CD8-positive, alpha-beta memory T cell (primary cell): ENCODE measurements at regions not wholly inside any gene's neighbourhood (a gene's known extent, or its start where the extent isn't known, plus 50 kb on each side); places are given as distances from the start of the nearest gene placed in this dataset.
"Not testable (repeated sequence)": the region's sequence is repeated elsewhere in the genome, so short reads cannot be mapped to it uniquely, and the experiment has no call there.

ENCODE experiments used
- CTCF ChIA-PET: fragments of 350-600 bp; sonication (Branson Sonifier 250); formaldehyde crosslinking; loops from one replicate; lab custom pipeline; 2021; ENCODE audit warnings: antibody characterized with exemption; lab: Charles Lee
- POLR2A ChIA-PET: fragments of 350-600 bp; sonication (Branson Sonifier 250); formaldehyde crosslinking; loops from one replicate; lab custom pipeline; 2021; ENCODE audit warnings: antibody characterized with exemption; lab: Charles Lee
- DNase-seq, 5 donors: peaks; one replicate each; pipeline versions ENCODE4 v3.0.0 to v3.0.0-alpha.2; 2020 to 2022; ENCODE audit warnings: mixed read lengths in 1 of 5
- H3K27ac ChIP-seq: one replicate; pipeline ENCODE4 v1.7.0; 2013; ENCODE audit warnings: low read depth, mild to moderate bottlenecking, low read length, moderate library complexity
- H3K27me3 ChIP-seq: 2 replicates; pipeline ENCODE4 v1.7.0; 2013; ENCODE audit warnings: low read length, mild to moderate bottlenecking; ENCODE audit not compliant: insufficient read depth, poor library complexity, severe bottlenecking
- H3K36me3 ChIP-seq: 2 replicates; pipeline ENCODE4 v1.7.0; 2013; ENCODE audit warnings: mild to moderate bottlenecking, low read length, moderate library complexity; ENCODE audit not compliant: insufficient read depth
- H3K4me1 ChIP-seq: 2 replicates; pipeline ENCODE4 v1.7.0; 2013; ENCODE audit warnings: mild to moderate bottlenecking, low read length, moderate library complexity; ENCODE audit not compliant: insufficient read depth
- H3K4me3 ChIP-seq: 2 replicates; pipeline ENCODE4 v1.7.0; 2013; ENCODE audit warnings: mild to moderate bottlenecking, low read length
- H3K9me3 ChIP-seq: 2 replicates; pipeline ENCODE4 v1.7.0; 2013; ENCODE audit warnings: mild to moderate bottlenecking, low read length
- H3K27ac Mint-ChIP-seq, 8 donors: one replicate each; pipeline ENCODE4 v1.8.0; 2020 to 2021; ENCODE audit warnings: mixed read lengths in 8 of 8, mild to moderate bottlenecking in 6 of 8, inconsistent platforms in 3 of 8, moderate library complexity in 3 of 8
- H3K27me3 Mint-ChIP-seq, 2 donors: one replicate each; pipeline ENCODE4 v1.8.0; 2020 to 2021; ENCODE audit warnings: mixed read lengths in 2 of 2, mild to moderate bottlenecking in 1 of 2, moderate library complexity in 1 of 2
- H3K36me3 Mint-ChIP-seq, 3 donors: one replicate each; pipeline ENCODE4 v1.8.0; 2020 to 2021; ENCODE audit warnings: mixed read lengths in 3 of 3, inconsistent platforms in 1 of 3, mild to moderate bottlenecking in 1 of 3
- H3K4me1 Mint-ChIP-seq, 3 donors: one replicate each; pipeline ENCODE4 v1.8.0; 2020 to 2021; ENCODE audit warnings: mixed read lengths in 3 of 3, inconsistent platforms in 1 of 3, mild to moderate bottlenecking in 1 of 3
- H3K4me3 Mint-ChIP-seq, 7 donors: one replicate each; pipeline ENCODE4 v1.8.0; 2020 to 2021; ENCODE audit warnings: mixed read lengths in 7 of 7, mild to moderate bottlenecking in 6 of 7, moderate library complexity in 4 of 7, inconsistent platforms in 2 of 7
- H3K9me3 Mint-ChIP-seq, 5 donors: one replicate each; pipeline ENCODE4 v1.8.0; 2020 to 2022; ENCODE audit warnings: mixed read lengths in 5 of 5, mild to moderate bottlenecking in 3 of 5, moderate library complexity in 2 of 5, inconsistent platforms in 1 of 5

DNA sequence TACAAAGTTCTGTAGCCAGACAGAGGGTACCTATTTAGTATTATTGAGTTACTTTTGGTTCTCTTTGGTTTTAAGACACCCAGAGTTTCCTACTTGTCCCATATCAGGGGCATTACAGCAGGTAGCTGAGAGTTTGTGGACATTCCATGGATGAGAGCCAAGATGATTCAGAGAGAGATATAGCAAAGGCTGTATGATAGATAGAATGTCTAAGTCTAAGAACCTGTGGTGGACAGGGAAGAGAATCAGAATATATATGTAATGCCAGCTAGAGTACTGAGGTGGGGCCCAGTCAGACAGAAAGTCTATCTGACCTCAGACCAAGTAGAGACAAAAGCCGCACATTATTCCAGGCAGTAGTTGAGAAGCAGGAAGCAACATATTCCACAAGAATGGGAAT lies 471.8 kb upstream of the CHD1 start:
- DNase-seq, H3K9me3 ChIP-seq, CTCF ChIA-PET, H3K27me3 ChIP-seq, H3K9me3 Mint-ChIP-seq, H3K36me3 ChIP-seq, H3K27ac Mint-ChIP-seq, H3K4me1 Mint-ChIP-seq, H3K4me3 ChIP-seq, H3K4me1 ChIP-seq, H3K4me3 Mint-ChIP-seq, H3K36me3 Mint-ChIP-seq, H3K27me3 Mint-ChIP-seq, POLR2A ChIA-PET, H3K27ac ChIP-seq: not testable (repeated sequence)

DNA sequence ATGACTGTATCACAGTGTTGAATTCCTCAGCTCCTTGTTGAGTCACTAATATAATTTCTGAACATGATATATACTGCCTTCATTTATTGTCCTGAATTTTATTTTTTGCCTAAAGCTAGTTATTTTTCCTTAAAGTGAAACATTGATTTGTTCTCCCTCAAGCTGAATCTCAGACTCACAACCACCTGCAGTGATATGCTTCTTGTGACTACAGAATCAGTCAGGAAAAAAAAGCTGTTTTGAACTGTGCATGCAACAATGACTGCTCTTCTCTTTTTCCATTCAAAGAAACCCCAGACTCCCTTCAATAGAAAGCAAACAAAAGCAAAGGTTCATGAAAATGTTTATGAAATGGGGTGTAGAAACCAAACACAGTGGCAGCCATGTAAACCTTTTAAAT lies 470.2 kb upstream of the CHD1 start:
- DNase-seq, result no peak
- no peak overlapping the region for H3K27ac ChIP-seq
- no peaks in the 10 kb centered on the region for H3K36me3 ChIP-seq
- Mint-ChIP-seq H3K9me3 (peaks cover 3 to 8% (median 4%) of the 10 kb centered on the region in 5 donors), H3K4me3 (no peak overlapping the region), H3K4me1 (no peaks in the 10 kb centered on the region), H3K27ac (no peak overlapping the region), H3K36me3 (no peaks in the 10 kb centered on the region), H3K27me3 (peaks cover 0 to 4% of the 10 kb centered on the region in 2 donors)
- ChIA-PET CTCF (no interaction called here), POLR2A (no interaction called here)
- no peaks in the 10 kb centered on the region for H3K27me3 ChIP-seq
- H3K9me3 ChIP-seq, result no peaks in the 10 kb centered on the region
- H3K4me3 ChIP-seq, result no peak overlapping the region
- H3K4me1 ChIP-seq, result no peaks in the 10 kb centered on the region

DNA sequence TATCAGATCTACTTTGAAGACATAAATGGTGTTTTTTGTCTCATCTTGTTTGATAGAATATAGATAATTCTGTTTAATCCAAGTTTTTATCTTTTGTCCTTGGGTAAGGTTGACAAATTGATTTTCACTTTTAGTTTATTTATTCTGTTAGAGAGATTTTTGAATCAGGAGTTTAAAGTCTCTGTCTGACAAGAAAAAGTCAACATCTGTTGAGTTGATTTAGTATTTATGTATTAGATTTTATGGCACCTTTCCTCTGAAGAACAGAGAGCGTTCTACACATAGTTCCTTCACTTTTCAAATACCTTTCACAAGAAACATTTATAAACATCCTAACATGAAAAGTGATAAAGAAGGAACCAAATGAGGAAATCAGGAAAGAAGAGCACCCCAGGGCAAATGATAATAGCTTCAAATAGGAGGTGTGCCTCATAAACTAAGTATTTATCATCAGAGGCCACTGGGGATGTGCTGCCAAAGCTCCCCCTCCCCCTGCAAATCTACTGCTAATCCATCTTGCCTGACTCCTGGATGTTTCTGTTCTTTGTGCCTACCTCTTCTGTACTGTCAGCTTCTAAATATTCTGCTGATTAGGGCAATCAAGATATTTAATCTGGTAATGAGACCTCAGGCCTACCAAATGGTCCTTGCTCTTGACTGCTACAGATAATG lies 457.7 kb upstream of the CHD1 start:
- Mint-ChIP-seq H3K27ac (no peak overlapping the region), H3K4me1 (no peaks in the 10 kb centered on the region), H3K9me3 (peaks cover 4 to 18% (median 10%) of the 10 kb centered on the region in 5 donors), H3K36me3 (no peaks in the 10 kb centered on the region), H3K4me3 (no peak overlapping the region), H3K27me3 (no peaks in the 10 kb centered on the region)
- no peak overlapping the region for H3K27ac ChIP-seq
- ChIA-PET POLR2A (no interaction called here), CTCF (no interaction called here)
- no peaks in the 10 kb centered on the region for H3K36me3 ChIP-seq
- no peaks in the 10 kb centered on the region for H3K9me3 ChIP-seq
- no peak overlapping the region for H3K4me3 ChIP-seq
- no peaks in the 10 kb centered on the region for H3K4me1 ChIP-seq
- H3K27me3 ChIP-seq, result no peaks in the 10 kb centered on the region
- DNase-seq, result no peak

DNA sequence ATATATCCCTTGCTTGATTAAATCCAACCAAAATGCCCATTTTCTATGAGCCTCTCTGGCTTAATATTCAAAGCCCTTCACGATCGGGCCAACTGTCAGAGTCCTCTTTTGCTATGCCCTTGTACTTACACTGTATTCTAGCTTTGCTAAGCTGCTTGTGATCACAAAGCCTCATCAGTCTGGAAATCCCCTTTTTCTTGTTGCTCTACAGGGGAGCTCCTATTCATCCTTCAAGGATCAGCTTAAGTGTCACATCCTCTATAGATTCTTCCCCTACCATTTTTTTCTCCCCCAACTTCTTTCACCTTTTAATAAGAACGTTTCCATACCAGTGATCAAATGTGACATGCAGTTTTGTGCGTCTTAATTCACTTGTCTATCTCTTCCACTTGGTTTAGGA lies 450.4 kb upstream of the CHD1 start:
- no peaks in the 10 kb centered on the region for H3K36me3 Mint-ChIP-seq
- Histone ChIP-seq H3K27me3 (no peaks in the 10 kb centered on the region), H3K9me3 (no peaks in the 10 kb centered on the region), H3K36me3 (no peaks in the 10 kb centered on the region), H3K4me1 (no peaks in the 10 kb centered on the region), H3K27ac (no peak overlapping the region), H3K4me3 (no peak overlapping the region)
- H3K27ac Mint-ChIP-seq, result no peak overlapping the region
- no peaks in the 10 kb centered on the region for H3K27me3 Mint-ChIP-seq
- no peak for DNase-seq
- peaks cover 0 to 14% (median 10%) of the 10 kb centered on the region in 5 donors for H3K9me3 Mint-ChIP-seq
- CTCF ChIA-PET, result no interaction called here
- POLR2A ChIA-PET, result no interaction called here
- no peaks in the 10 kb centered on the region for H3K4me1 Mint-ChIP-seq
- no peak overlapping the region for H3K4me3 Mint-ChIP-seq

DNA sequence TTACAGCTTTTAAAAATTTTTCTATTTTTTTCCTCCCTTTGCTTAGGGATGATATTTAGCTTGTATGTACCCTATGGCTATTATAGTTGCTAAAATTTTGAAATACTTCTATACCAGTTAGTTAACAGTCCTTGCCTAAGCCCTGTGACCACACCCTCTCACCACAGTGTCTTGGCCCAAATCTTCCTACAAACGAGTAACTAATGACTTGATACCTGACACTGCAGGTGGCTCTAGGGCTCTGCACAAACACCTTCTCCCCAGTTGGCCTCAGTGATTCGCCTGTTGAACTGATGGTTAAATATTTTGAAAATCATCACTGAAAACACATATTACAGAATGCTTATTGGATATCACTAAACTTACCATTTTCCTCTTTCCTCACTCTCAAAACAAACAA lies 449.6 kb upstream of the CHD1 start:
- Mint-ChIP-seq H3K4me3 (no peak overlapping the region), H3K27me3 (no peaks in the 10 kb centered on the region), H3K27ac (no peak overlapping the region), H3K4me1 (no peaks in the 10 kb centered on the region), H3K9me3 (peaks cover 0 to 12% (median 8%) of the 10 kb centered on the region in 5 donors), H3K36me3 (no peaks in the 10 kb centered on the region)
- H3K4me1 ChIP-seq, result no peaks in the 10 kb centered on the region
- H3K4me3 ChIP-seq, result no peak overlapping the region
- no peaks in the 10 kb centered on the region for H3K36me3 ChIP-seq
- POLR2A ChIA-PET, result no interaction called here
- H3K27me3 ChIP-seq, result no peaks in the 10 kb centered on the region
- H3K27ac ChIP-seq, result no peak overlapping the region
- CTCF ChIA-PET, result no interaction called here
- DNase-seq, result no peak
- no peaks in the 10 kb centered on the region for H3K9me3 ChIP-seq

DNA sequence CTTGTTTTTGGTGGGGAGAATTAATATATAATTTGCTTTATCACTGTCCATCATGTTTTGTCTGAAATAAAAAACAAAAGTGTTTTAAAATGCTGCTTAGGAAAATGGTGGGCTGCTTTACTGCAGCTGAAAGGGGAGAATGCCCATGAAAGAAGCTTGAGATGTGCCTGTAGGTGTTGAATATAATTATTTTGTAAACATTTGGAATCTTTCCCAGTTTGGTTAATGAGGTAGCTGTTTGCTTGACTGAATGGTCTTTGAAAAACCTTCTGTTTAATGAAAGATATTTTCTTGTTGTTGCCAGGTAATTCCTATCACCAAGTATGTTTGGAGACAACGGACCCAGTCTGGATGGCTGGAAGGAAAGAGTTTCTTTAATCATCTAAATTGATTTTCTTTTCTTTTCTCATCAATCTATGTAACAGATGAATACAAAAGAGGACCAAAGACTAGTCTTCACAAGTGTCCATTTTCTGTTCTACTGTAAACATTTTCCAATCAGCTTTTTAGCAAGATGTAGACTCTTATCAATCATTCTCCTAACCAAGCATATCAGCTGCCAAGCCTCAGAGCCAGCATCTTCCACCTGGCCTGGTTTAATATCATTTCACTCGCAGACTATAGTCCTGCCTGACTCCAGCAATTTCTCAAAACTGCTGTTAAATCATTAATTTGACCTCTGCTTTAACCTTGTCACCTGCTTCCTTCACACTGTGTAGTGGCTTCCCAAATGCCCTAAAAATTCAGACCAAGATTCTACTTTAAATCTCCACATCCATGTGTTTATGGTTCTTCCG lies 441.2 kb upstream of the CHD1 start:
- no peaks in the 10 kb centered on the region for H3K36me3 ChIP-seq
- no peaks in the 10 kb centered on the region for H3K4me1 Mint-ChIP-seq
- no peaks in the 10 kb centered on the region for H3K4me1 ChIP-seq
- H3K4me3 Mint-ChIP-seq, result no peak overlapping the region
- no peak overlapping the region for H3K4me3 ChIP-seq
- CTCF ChIA-PET, result no interaction called here
- H3K27me3 ChIP-seq, result no peaks in the 10 kb centered on the region
- no peak for DNase-seq
- no peaks in the 10 kb centered on the region for H3K27me3 Mint-ChIP-seq
- no peak overlapping the region for H3K27ac ChIP-seq
- POLR2A ChIA-PET, result no interaction called here
- no peak overlapping the region for H3K27ac Mint-ChIP-seq
- peaks cover 0 to 12% (median 3%) of the 10 kb centered on the region in 5 donors for H3K9me3 Mint-ChIP-seq
- no peaks in the 10 kb centered on the region for H3K36me3 Mint-ChIP-seq
- no peaks in the 10 kb centered on the region for H3K9me3 ChIP-seq

DNA sequence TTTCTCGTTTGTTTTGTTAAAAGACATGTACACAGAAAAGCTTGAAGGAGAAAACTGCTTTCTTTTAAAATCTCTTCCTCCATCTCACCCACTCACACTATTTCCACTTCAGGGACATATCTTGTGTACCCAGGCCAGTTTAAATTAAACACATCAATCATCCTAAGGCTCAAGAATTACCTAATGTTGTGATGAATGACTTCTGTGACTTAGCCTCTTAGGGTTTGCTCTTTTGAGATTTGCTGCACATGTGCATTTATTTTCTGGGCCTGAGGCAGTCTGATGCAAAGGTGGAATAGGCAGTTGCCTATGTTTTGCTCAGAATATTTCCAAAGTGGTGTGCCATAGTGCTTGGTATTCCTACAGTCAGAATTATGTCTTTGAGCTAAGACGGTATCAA lies 439.9 kb upstream of the CHD1 start:
- Mint-ChIP-seq H3K9me3 (peaks cover 0 to 13% (median 3%) of the 10 kb centered on the region in 5 donors), H3K27me3 (no peaks in the 10 kb centered on the region)
- CTCF ChIA-PET, result no interaction called here

DNA sequence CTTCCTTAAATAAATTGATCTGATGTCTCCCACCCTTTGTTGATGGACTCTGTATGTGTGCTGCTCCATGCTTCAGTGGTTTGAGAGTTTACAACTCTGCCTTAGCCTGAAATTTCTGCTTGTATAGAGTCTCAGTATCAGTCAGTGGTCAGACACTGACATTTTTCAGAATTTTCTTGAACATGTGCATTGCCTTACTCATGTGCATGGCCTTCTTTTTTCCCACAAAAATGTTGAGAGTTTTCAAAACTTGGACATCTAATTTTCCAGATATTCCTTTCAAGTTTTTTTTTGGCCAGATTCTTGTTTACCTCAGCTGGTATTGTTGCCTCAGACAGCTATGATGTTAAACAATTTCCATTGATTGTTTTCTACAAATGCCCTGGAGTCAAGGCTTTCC lies 427.1 kb upstream of the CHD1 start:
- Histone ChIP-seq H3K4me1 (no peaks in the 10 kb centered on the region), H3K4me3 (no peak overlapping the region), H3K27me3 (no peaks in the 10 kb centered on the region), H3K9me3 (no peaks in the 10 kb centered on the region), H3K36me3 (no peaks in the 10 kb centered on the region), H3K27ac (no peak overlapping the region)
- CTCF ChIA-PET, result no interaction called here
- no peaks in the 10 kb centered on the region for H3K27me3 Mint-ChIP-seq
- POLR2A ChIA-PET, result no interaction called here
- no peak for DNase-seq
- no peak overlapping the region for H3K27ac Mint-ChIP-seq
- peaks cover 0 to 10% (median 2%) of the 10 kb centered on the region in 5 donors for H3K9me3 Mint-ChIP-seq
- no peak overlapping the region for H3K4me3 Mint-ChIP-seq
- no peaks in the 10 kb centered on the region for H3K36me3 Mint-ChIP-seq
- no peaks in the 10 kb centered on the region for H3K4me1 Mint-ChIP-seq

More for the DNA sequence above, 439.9 kb upstream of the CHD1 start:
- POLR2A ChIA-PET, result no interaction called here
- H3K36me3 ChIP-seq, result no peaks in the 10 kb centered on the region
- H3K9me3 ChIP-seq, result no peaks in the 10 kb centered on the region
- Mint-ChIP-seq H3K27ac (no peak overlapping the region), H3K4me1 (no peaks in the 10 kb centered on the region), H3K4me3 (no peak overlapping the region), H3K36me3 (no peaks in the 10 kb centered on the region)
- no peak overlapping the region for H3K4me3 ChIP-seq
- no peaks in the 10 kb centered on the region for H3K27me3 ChIP-seq
- H3K4me1 ChIP-seq, result no peaks in the 10 kb centered on the region
- no peak overlapping the region for H3K27ac ChIP-seq
- no peak for DNase-seq
